Stimulated activated CD8-positive, alpha-beta memory T cell treated with anti-CD3 and anti-CD28 coated beads, Interleukin-4, amount 100 ng/mL, for 24 hours (primary cell): ENCODE measurements at regions not wholly inside any gene's neighbourhood (a gene's known extent, or its start where the extent isn't known, plus 50 kb on each side); places are given as distances from the start of the nearest gene placed in this dataset.

Source experiments
- DNase-seq: peaks from one replicate; pipeline ENCODE4 v3.0.0-alpha.2; 2020; ENCODE audit warnings: low read depth

DNA sequence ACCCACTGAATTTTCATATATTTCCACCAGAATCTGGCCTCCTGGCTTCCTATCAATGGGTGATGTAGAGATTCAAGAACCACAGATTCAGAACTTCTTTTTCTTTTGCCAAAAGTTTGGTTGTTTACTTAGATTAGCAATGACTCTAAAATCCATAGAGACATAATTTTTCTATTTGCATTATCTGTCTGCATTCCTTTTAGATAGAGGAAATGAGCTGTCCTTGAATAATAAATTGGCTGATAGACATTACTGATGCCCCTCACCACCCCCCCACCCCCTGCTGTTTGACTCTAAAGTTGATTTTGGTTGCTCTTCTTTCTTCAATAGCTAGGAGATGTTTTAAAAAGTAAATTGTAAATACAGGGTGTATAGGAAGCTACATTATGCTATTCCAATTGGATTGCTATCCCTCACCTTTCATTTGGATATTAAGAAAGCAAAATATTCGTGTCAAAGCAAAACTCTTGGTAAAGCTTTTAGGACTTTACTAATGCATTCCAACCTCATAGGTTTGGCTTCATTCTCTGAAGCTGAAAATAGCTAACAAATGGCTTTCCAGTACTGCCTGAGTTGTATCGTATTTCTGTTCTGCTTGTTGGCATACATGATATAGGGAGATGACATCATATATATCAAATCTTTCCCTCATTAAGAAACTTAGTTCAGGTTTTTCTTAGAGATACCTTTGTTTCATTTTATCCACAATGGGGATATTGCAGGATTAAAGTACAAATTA lies 606.0 kb downstream of the ARL4A start:
- DNase-seq = no peak

DNA sequence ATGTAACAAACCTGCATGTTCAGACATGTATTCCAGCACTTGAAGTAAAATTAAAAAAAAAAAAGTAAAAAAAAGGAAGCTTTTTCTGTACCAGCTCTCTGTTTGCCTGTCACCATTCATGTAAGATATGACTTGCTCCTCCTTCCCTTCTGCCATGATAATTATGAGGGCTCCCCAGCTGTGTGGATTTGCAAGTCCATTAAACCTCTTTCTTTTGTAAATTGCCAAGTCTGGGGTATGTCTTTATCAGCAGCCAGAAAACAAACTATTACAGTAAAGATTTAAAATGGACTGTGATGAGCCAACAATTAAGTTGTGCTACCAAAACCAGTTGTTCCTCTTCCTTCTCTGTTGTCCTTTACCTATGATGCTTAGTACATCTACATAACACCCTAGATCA lies 619.6 kb downstream of the ARL4A start:
- DNase-seq = no peak

DNA sequence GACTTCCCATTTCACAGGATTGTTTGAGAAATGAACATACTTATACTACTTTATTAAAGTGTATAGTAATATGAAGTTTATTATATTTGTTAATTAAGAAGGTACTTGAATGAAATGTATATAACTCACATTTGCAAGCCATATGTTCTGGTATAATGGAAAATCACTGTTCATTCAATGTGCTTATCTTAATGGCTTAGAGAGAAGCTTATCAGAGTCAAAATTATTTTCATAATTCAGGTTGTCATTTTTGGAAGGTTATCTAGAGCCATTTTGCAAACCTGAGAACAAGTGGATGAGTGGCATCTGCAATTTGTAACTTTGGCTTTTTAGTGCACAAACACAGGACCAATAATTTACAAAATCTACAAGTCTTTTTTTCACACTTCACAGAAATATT lies 621.0 kb downstream of the ARL4A start:
- DNase-seq = no peak

DNA sequence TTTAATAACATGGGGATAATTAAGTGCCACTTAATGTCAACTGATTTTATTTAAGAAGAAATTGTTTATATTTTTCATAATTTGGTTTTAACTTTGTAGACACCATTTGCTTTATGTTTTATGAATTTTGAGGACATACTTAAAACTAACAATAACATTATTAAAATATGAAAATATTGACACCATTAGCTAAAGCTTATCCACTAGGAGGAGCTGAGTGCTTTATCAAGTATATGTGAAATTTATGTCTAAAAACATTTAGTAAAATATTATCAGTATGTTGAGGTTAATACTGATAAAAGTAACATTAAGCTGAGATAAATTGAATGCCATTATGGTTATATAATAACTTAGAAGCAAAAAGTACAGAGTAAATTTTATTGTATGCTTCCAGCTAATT lies 622.1 kb downstream of the ARL4A start:
- no peak for DNase-seq

DNA sequence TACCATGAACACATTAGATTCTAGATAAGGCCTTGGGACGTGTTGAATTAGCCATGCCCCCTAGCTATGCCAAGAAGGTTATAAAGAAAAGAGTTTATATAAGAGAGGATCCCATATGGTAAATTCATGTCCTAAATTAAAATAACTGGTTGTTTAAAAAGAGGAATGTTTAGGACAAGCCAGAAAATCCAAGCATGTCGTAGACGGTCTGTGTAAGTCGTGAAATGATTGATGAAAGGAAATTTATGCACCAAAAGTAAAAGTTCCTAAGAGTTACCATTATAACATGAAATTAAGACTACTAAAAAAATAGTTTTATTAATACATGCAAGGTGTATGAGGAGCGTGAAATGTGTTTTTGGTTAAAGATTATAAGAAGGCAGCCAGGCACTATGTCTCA lies 624.9 kb downstream of the ARL4A start:
- no peak for DNase-seq

DNA sequence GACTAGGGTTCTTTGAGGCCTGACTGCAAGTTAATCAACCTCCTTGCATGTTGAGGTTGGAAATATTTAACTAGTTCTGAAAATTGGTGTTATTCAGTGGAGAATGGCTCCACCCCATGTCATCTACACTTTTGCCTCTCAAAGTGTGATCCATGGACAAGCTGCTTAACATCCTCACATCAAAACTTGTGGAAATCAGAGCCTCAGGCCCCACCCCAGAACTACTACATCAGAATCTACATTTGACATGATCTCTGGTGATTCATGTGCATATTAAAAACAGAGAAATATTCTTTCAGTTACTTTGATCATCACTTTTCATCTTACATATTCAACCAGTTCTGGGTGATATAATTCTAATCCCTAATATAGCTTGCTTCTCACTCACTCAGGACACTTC lies 632.9 kb downstream of the ARL4A start:
- no peak for DNase-seq

DNA sequence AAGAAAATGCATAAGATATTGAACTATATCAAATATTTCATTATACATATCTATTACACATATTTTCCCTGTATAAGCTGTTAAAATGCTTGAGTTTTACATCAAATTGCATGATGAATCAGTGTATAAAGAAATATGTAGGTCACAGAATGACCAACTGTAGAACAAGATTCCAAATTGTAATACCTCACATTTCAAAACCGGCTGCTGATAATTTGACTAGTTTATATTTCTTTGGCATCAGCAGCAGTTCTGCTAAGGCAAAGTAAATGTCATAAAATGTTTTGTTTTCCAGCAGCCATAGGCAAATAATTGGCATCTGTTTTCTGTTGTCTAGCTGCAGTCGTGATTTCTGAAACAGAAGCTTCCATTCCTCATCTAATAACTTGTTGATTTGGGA lies 633.9 kb downstream of the ARL4A start:
- no peak for DNase-seq

DNA sequence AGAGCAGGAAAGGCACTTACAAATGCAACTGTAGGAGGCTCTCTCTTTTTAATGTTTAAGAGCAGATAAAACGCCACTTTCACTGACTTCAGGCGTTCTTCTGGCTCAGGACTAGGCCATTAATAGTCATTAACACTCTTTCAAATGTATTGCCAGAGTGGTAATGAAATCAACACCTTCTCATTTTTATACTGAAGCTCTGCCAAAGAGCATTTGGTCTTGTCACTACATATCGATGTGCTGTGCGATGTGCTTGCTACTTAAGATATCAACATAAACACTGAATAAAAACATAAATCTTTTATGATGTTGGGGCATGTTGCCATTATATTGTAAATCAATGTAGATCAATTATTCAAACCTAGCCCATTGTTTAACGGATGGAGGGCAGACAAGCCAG lies 634.7 kb downstream of the ARL4A start:
- no peak for DNase-seq

DNA sequence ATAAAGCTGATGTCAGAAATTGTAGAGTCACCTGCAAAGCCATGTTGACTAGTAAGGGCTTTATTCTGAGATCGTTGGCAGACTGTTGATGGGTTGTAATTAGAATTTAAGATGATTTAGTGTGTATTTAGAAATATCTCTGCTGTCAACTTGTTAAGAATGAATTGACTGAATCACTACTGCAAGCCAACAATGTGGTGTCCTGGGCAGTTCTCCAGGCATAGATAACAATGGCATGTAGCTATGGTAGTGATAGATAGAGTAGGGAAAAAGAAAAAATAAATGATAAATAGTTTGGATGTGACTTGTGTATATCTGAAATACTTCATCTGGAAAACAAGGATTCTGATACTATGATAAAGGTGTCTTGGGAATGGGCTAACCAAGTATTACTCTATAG lies 640.2 kb downstream of the ARL4A start:
- DNase-seq = no peak

DNA sequence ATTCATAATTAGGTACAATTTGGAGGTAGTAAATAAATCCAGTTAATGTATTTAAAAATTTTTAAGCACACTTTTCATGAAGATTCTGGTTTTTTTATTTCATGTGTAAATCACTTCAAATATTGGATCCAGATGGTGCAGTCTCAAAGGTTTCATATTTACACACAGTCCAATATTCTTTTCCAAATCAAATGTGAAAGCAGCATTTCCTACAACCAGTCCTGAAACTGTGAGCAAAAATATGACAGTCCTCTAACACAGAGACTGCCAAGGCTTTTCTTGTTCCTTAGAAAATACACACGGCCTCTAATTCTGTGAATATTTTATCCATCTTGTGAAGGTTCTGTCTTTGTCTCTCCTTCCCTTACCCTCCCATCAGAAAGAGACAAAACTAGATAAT lies 645.9 kb downstream of the ARL4A start:
- DNase-seq = no peak

DNA sequence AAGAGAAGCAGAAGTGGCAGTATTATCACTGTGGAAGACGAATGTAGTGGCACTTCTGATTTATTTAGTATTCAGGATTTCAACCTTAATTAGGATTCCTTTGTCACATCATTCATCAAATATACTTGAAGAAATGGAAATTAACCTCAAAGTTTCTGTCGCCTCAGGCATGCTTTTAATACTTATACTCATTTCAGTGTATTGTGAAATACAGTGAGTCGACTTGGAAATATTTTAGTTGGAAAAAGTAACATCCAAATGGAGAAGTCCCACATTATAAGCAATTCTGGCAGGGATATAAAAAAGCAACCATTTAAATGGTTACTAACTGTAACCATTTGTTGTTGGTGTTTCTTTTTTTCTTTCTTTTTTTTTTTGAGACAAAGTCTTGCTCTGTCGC lies 648.8 kb downstream of the ARL4A start:
- no peak for DNase-seq

DNA sequence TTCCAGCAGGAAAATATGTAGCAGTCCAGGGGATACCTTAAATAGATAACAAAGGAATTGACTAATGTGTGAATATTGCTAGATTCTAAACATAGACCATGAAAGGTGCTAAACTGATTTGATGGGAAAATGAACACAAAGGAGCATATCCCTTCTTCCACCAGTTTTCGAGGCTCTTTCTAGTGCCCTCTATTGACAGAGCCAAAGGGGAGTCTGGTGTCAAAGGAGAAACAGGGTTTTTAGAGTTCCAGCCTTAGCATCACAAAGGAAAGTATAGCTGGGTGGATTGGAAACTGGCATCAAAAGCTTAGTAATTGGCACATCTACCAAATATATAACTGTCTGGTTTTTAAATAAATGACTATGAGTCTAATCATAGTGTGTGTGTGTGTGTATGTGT lies 636.8 kb downstream of the ETV1 start:
- no peak for DNase-seq

DNA sequence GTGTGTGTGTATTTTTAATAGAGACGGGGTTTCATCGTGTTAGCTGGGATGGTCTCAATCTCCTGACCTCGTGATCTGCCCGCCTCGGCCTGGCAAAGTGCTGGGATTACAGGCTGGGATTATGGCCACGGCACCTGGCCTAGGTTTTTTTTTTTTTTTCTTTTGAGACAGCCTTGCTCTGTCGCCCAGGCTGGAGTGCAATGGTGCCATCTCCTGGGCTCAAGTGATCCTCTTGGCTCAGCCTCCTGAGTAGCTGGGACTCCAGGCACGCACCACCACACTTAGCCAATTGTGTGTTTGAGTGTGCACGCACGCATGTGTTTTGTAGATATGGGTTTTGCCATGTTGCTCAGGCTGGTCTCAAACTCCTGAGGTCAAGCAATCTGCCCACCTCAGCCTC lies 629.8 kb downstream of the ETV1 start:
- no peak for DNase-seq

DNA sequence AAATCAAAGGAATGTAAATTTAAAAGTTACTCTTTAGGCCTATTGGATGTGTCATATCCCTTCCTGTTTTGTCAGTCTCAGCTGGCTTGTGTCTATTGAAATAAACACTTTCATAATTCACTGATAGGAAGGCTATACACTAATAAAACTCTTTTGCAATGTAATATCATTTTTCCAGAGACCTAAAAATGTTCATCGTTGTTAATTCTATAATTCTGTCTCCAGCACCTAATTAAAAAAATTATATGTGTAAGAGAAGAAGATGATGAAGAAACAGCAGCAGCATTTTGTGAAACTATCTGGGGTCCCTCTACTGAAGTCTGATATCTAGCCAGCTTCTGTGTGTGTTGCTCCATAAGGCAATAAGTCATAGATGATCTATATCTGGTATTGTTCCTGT lies 602.7 kb downstream of the ETV1 start:
- DNase-seq = no peak

DNA sequence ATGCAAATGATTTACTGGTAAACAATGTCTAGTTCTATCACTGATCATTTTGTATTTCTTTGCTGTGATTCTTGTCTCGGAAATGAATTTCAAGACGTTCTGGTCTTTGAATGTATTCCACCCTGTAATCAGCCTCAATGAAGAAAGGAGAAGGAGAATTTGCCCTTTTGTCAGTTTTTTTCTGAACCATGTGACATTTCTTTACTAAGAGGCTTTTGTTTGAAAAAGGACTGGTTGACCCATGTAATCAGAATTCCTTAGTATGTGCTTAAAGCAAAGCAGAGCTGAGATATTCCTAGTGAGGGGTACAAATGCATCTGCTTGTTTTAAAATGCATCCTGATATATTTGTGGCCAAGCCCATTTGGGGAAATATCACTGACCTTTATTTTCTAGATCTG lies 581.6 kb downstream of the ETV1 start:
- no peak for DNase-seq

DNA sequence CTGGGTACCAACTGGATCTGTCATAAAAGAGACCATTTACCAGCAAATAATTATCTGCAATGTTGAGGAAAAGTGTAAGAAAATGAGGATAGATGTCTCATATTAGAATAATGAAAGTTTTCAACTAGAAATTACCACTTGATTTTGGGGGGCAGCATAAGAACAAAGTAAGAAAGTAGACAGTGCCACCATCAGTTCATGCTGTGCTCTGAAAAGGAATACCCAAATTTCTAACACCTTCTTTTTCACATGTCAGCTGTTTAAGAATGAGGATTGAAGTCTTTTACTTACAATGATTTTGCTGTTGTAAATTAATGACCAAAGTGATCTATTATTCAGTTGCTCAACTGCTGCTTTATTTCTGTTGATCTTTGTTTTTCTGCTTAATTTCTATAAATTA lies 578.3 kb downstream of the ETV1 start:
- DNase-seq = no peak

DNA sequence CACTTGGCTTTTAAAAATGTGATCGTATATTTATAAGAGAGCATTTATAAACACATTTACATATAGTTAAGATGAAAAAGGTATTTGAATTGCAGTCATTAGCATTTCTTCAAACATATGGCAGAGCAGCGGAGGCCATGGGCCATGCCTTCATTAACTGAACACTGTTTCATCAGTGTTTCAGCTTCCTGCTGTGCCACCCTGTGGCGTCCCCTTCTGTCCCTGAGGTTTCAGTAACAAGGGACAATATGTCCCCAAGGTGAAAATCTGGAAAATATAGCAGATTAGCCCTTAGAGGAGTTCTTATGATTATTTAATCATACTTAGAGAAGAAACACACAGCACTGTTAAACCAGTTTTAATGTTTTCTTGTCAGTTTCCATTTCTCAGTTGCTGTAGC lies 577.8 kb downstream of the ETV1 start:
- DNase-seq = no peak

DNA sequence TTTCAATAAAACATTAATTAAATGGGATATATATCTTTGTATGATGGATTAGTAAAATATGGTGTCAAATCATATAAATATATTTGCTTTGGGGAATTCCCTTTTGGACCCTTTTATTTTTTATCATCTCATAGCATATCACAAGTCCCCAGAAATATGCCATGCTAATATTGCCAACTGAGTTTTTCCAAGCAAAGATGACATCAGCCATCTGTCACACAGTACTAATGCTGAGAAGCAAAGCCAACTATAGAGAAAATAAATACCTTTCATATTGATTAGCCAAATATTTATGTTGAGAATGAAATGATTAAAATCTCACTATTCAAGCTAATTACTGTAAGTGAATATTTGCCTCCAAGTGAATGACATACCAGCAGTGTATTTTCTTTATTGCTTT lies 575.3 kb downstream of the ETV1 start:
- no peak for DNase-seq

DNA sequence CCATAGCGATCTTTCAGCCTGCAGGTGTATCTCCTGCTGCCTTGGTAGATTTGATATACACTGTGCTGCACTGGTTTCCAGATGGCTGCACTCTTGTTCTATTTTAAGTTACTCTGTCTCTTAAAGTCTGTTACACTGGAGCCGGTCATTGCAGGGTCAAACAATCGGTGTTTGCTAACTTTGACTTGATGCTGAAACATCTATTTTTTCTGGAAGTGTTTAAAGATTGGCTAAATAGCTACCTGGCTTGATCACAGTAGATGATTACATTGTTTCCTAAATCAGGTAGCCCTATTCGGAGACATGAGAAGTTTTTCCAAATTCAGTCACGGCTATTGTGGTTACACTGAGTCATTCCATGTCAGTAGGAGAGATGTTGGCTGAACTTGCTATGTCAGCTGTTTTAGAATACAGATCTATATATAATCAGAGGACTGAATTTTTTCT lies 574.8 kb downstream of the ETV1 start:
- DNase-seq = no peak

DNA sequence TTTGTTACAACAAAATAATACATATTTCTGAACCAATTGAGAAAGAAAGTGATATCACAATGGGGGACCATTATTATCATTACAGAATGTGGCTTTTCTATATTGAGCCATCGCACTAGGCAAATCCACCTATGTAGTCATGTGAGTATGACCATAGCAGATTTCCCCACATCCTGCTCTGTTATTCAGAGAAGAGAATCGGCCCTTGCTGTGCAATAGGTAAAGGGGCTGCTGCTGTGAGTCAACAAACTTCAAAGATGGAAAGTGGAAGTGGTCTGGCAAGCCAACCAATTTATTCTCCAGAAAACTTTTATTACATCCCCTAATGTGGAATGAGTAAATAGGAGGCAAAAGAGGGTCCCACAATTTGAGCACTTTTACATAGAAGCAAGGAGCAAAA lies 573.4 kb downstream of the ETV1 start:
- no peak for DNase-seq

DNA sequence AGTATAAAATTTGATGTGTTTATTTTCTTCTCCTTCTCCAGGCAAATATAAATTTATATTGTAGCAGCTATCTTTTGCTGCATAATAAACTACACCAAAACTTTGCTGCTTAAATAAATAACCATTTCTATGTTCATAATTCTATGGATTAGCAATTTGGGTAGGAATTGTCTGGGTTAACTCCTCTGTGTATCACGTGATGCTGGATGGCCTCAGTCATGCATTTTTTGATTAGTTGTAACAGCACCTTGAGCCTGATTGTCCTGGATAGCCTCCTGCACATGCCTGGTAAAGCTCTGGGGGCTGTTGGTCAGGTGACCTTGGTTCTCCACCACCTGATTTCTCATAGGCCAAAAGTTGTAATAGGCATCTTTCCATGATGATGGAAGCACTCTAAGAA lies 572.9 kb downstream of the ETV1 start:
- DNase-seq = no peak

DNA sequence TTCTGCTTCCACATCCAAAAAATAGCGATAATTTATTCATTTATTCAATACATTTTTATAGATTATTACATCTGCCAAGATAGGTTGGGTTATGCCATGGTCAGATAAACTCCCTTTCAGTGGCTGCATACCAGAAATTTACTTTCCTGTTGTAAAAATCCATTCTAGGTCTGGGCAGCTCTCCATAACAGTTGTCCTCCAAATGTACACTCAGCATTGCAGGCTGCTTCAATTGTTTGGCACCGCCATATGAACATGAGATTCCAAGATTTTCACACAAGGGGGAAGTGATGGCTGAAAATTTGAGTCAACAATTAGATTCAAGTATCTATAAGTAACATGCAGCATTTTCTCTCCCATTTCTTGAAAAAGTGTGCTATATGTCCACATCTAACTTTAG lies 568.7 kb downstream of the ETV1 start:
- DNase-seq = no peak

DNA sequence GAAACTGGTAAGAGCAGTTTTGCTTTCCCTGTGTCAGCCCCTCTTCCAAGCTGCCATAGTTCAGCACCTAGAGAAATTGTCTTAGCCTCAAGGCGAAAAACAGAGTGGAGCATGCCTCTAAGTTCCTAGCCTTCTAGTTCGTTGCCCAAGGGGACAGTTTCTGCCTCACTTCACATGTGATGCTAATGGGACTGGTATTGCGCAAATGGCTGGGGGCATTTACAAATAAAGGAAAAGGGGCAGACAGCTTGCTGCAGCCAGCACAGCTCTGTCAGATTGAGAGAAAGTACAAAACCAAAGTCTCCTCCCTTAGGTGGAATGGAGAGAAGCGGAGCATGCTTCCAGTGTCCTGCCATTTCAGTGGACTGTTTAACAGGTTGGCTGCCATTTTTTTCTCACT lies 567.7 kb downstream of the ETV1 start:
- DNase-seq = no peak

DNA sequence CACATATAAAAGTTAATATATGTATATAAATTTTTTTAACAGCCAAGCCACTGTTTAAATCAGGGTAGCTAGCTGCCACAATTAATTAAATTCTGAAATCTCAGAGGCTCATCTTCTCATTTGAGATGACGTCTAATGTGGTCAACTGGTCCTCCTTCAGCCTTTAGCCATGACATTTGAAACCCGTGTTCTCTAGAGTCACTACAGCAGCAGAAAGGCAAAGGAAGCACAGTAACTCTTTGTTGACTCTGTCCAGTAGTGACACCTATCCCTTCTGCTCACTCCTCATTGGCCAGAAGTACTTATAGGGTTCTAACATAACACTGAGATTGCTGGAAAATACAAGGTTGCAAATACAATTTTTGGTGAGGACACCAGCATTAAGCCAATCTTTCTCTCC lies 555.5 kb downstream of the ETV1 start:
- DNase-seq = no peak

DNA sequence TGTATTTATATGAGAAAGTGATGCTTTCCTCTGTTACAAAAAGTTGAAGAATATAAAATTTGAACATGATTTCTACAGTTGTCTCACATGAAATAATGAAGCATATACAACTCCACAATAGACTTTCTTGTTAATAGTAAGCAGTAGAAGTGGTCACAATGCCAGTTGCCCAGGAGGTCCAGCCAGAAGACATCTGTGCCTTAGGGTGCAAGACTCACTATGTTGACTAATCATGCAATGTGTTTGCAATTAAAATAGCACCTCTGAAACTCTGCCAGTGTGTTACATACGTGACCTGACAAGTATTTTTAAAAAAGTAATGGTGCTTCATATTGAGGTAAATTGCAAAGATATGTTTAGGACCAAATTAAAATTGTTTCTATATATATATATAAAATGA lies 547.2 kb downstream of the ETV1 start:
- DNase-seq = no peak
